ENCODE measurements at regions not wholly inside any gene's neighbourhood (a gene's known extent, or its start where the extent isn't known, plus 50 kb on each side); places are given as distances from the start of the nearest gene placed in this dataset.
A peak's percentile ranks its signal among the peaks of the same experiment; 100 is the strongest.

- no peak overlapping the region for H2AFZ ChIP-seq (ENCODE audit: insufficient read depth, low read depth, low read length, poor library complexity, severe bottlenecking)
- H4K20me1 ChIP-seq (ENCODE audit: insufficient read depth, low read length) = no peaks in the 10 kb centered on the region
- peaks cover 0 to 2% (median 0%) of the 10 kb centered on the region in 7 donors for H3K9me3 Mint-ChIP-seq
- H3K27me3 ChIP-seq (ENCODE audit: control insufficient read depth in 2 of 2, insufficient read depth in 2 of 2, low read length in 2 of 2) = no peaks in the 10 kb centered on the region
- peaks cover 0 to 5% of the 10 kb centered on the region in 2 donors for H3K36me3 Mint-ChIP-seq
- no peaks in the 10 kb centered on the region for H3K9me3 ChIP-seq (replicated peaks in 1 of 2; ENCODE audit: control insufficient read depth in 1 of 2, insufficient read depth in 1 of 2, low read length in 2 of 2)
- no peak overlapping the region for H3K27ac ChIP-seq (ENCODE audit: low read depth in 1 of 2, low read length in 2 of 2)
- no peak overlapping the region for H3K9ac ChIP-seq (ENCODE audit: insufficient read depth, low read length, poor library complexity, severe bottlenecking)
- no peak overlapping the region for H3K4me2 ChIP-seq (replicated peaks; ENCODE audit: extremely low read depth, low read length, poor library complexity, severe bottlenecking)
- 100% methylated on average over 5 of the region's 6 CpGs for WGBS (ENCODE audit: insufficient coverage)
- TF ChIP-seq CTCF (IDR thresholded peaks at IDR 0.05) = no peak
- H3K27me3 Mint-ChIP-seq (ENCODE audit: low read depth in 3 of 3) = peaks cover 2 to 6% (median 4%) of the 10 kb centered on the region in 3 donors
- intact Hi-C loops (cut with micrococcal nuclease) = no loop called here
- H3K27ac Mint-ChIP-seq = no peak overlapping the region
- H3K4me1 ChIP-seq (ENCODE audit: control insufficient read depth in 1 of 2, insufficient read depth in 2 of 2, low read length in 2 of 2) = peaks cover 33 to 38% of the 10 kb centered on the region in 2 donors
- H3K36me3 ChIP-seq (replicated peaks in 1 of 2; ENCODE audit: control insufficient read depth in 1 of 2, insufficient read depth in 2 of 2, low read length in 2 of 2) = no peaks in the 10 kb centered on the region
- peaks cover 37% of the 10 kb centered on the region for H3K4me1 Mint-ChIP-seq
- H3K4me3 Mint-ChIP-seq = no peak overlapping the region
- no peak overlapping the region for H3K4me3 ChIP-seq (replicated peaks in 1 of 3; ENCODE audit: low read depth in 2 of 3, low read length in 3 of 3)
- H3K79me2 ChIP-seq (ENCODE audit: insufficient read depth, low read length) = no peaks in the 10 kb centered on the region
- no peak for DNase-seq
Observed at GRCh38 chr7:140996-141395, 51.4 kb upstream of the FAM20C start.

DNA sequence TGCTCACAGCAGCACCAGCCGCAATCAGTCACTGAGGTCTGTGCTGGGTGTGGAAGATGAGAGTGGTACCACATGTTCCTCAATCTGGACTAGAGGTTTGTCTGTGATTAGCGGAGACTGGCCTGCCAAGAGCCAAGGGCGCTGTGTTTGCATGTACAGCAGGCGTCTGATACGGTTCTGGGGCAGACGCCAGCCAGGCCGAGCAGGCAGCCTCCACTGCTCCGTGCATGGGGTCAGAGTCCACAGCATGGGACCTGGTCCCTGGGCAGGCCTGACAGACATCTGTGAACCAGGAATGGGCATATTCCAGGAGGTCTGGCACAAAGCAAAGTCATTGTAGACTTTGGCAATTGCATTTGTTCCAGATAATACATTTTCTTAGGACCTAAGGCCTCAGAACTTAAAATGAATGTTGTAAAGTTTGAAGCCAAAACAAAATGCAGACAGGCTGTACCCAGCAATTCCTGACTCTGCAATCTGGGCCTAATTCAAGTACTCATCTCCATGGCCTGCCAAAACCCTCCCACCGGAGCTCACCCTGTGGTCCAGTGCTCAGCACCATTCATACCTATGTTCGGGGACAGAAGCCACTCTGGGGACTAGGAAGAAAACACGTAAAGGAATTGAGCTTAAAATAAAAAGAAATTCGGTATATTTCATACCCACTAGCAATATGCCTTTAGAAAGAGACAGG lies 50.0 kb upstream of the FAM20C start:
- Mint-ChIP-seq H3K9me3 (no peaks in the 10 kb centered on the region), H3K27ac (peak overlapping the region in 3 of 7 donors; percentile 50 to 68 (median 53)), H3K36me3 (peaks cover 5 to 10% of the 10 kb centered on the region in 2 donors), H3K27me3 (ENCODE audit: low read depth in 3 of 3) (peaks cover 1 to 6% (median 2%) of the 10 kb centered on the region in 3 donors), H3K4me3 (no peak overlapping the region), H3K4me1 (peaks cover 31% of the 10 kb centered on the region)
- no peaks in the 10 kb centered on the region for H3K36me3 ChIP-seq (replicated peaks in 1 of 2; ENCODE audit: control insufficient read depth in 1 of 2, insufficient read depth in 2 of 2, low read length in 2 of 2)
- no peaks in the 10 kb centered on the region for H3K27me3 ChIP-seq (ENCODE audit: control insufficient read depth in 2 of 2, insufficient read depth in 2 of 2, low read length in 2 of 2)
- no peaks in the 10 kb centered on the region for H4K20me1 ChIP-seq (ENCODE audit: insufficient read depth, low read length)
- H3K9me3 ChIP-seq (replicated peaks in 1 of 2; ENCODE audit: control insufficient read depth in 1 of 2, insufficient read depth in 1 of 2, low read length in 2 of 2) = no peaks in the 10 kb centered on the region
- peak overlapping the region; percentile 16 for H2AFZ ChIP-seq (ENCODE audit: insufficient read depth, low read depth, low read length, poor library complexity, severe bottlenecking)
- H3K4me3 ChIP-seq (replicated peaks in 1 of 3; ENCODE audit: low read depth in 2 of 3, low read length in 3 of 3) = no peak overlapping the region
- no peak for TF ChIP-seq CTCF (IDR thresholded peaks at IDR 0.05)
- no peaks in the 10 kb centered on the region for H3K79me2 ChIP-seq (ENCODE audit: insufficient read depth, low read length)
- no peak overlapping the region for H3K9ac ChIP-seq (ENCODE audit: insufficient read depth, low read length, poor library complexity, severe bottlenecking)
- 88% methylated on average over 9 of the region's 12 CpGs for WGBS (ENCODE audit: insufficient coverage)
- intact Hi-C loops (cut with micrococcal nuclease) = no loop called here
- no peak overlapping the region for H3K4me2 ChIP-seq (replicated peaks; ENCODE audit: extremely low read depth, low read length, poor library complexity, severe bottlenecking)
- H3K4me1 ChIP-seq (ENCODE audit: control insufficient read depth in 1 of 2, insufficient read depth in 2 of 2, low read length in 2 of 2) = peaks cover 31 to 32% of the 10 kb centered on the region in 2 donors
- DNase-seq = peak in 1 of 3 donors; percentile 3
- no peak overlapping the region for H3K27ac ChIP-seq (ENCODE audit: low read depth in 1 of 2, low read length in 2 of 2)

All from CD14-positive monocyte (primary cell).